ENCODE measurements at regions not wholly inside any gene's neighbourhood (a gene's known extent, or its start where the extent isn't known, plus 50 kb on each side); places are given as distances from the start of the nearest gene placed in this dataset.

- no peak for TF ChIP-seq CTCF (tag by site-specific recombination; IDR thresholded peaks at IDR 0.05)
- TF ChIP-seq YY1 (tag by site-specific recombination; IDR thresholded peaks at IDR 0.05): no peak
- TF ChIP-seq REST (tag by site-specific recombination; IDR thresholded peaks at IDR 0.05): no peak
Measured at GRCh38 chr13:54768214-54768613, 1739.6 kb downstream of the OLFM4 start.
